A549 (cell line): ENCODE measurements at regions not wholly inside any gene's neighbourhood (a gene's known extent, or its start where the extent isn't known, plus 50 kb on each side); places are given as distances from the start of the nearest gene placed in this dataset.
"Not testable (repeated sequence)": the region's sequence is repeated elsewhere in the genome, so short reads cannot be mapped to it uniquely, and the experiment has no call there.

Experiments used
- ATAC-seq, 2 experiments: fragments of 200-7000 bp in 1 of 2; fragments of >200 bp in 1 of 2; cut with Nextera tagmentation in 1 of 2; cut with Tn5 transposase in 1 of 2; 3 replicates each; pipeline versions ENCODE4 v1.8.0 to v1.9.1; 2018 to 2020; ENCODE audit warnings: mild to moderate bottlenecking in 1 of 2, moderate library complexity in 1 of 2
- CTCF ChIA-PET: fragments of 300-600 bp; sonication (Branson Sonifier 250); formaldehyde crosslinking; extraction: SDS; loops from one replicate; lab custom pipeline; 2021; ENCODE audit warnings: antibody characterized with exemption, inconsistent platforms; lab: Yijun Ruan, JAX
- POLR2A ChIA-PET: fragments of 350-600 bp; formaldehyde crosslinking; extraction: SDS; loops from one replicate; lab custom pipeline; 2021; ENCODE audit warnings: antibody characterized with exemption, inconsistent platforms; lab: Yijun Ruan, JAX
- DNase-seq, 2 experiments: peaks; one replicate each; pipeline versions ENCODE4 v3.0.0 to v3.0.0-alpha.2; 2011 to 2016; ENCODE audit warnings: low read depth in 1 of 2, low spot score in 1 of 2
- FAIRE-seq: peaks from 2 replicates; lab custom pipeline; 2011; peaks lifted over from hg19 to GRCh38; lab: Jason Lieb, UNC
- H3K27ac ChIP-seq, 2 experiments: fragments of >200 bp; sonication (Bioruptor Twin); formaldehyde crosslinking; 3 replicates each; pipeline ENCODE4 v1.5.1; 2016 to 2017
- H3K4me1 ChIP-seq: fragments of >200 bp; sonication (Bioruptor Twin); formaldehyde crosslinking; 3 replicates; pipeline ENCODE4 v1.6.1; 2016
- H3K4me2 ChIP-seq: fragments of >200 bp; sonication (Bioruptor Twin); formaldehyde crosslinking; 3 replicates; pipeline ENCODE4 v1.6.1; 2016
- H3K4me3 ChIP-seq: fragments of >200 bp; sonication (Bioruptor Twin); formaldehyde crosslinking; 3 replicates; pipeline ENCODE4 v1.5.1; 2016
- H3K9me3 ChIP-seq: fragments of >200 bp; sonication (Bioruptor Twin); formaldehyde crosslinking; 3 replicates; pipeline ENCODE4 v1.6.1; 2016
- CBX2 ChIP-seq: fragments of 200-600 bp; sonication (generic); IDR thresholded peaks from 2 replicates; pipeline ENCODE4 v1.6.1; 2016; ENCODE audit warnings: low read depth, mild to moderate bottlenecking, borderline replicate concordance
- EP300 ChIP-seq, 2 experiments: fragments of >200 bp; sonication (Bioruptor Twin); formaldehyde crosslinking; IDR thresholded peaks; 2 replicates in 1 of 2; 3 replicates in 1 of 2; pipeline ENCODE4 v1.6.1; 2016 to 2017
- ESRRA ChIP-seq: fragments of 150-350 bp; IDR thresholded peaks from 2 replicates; pipeline ENCODE4 v1.6.1; 2014; ENCODE audit warnings: mild to moderate bottlenecking, low read length, borderline replicate concordance
- FOSL2 ChIP-seq, 2 experiments: fragments of 450-650 bp in 1 of 2; fragments of >200 bp in 1 of 2; sonication (Bioruptor Twin) in 1 of 2; formaldehyde crosslinking; IDR thresholded peaks; 2 replicates each; pipeline versions ENCODE4 v1.5.0 to v1.6.1; 2016 to 2020; ENCODE audit warnings: mild to moderate bottlenecking in 1 of 2, moderate library complexity in 1 of 2
- HEYL ChIP-seq: fragments of 250-450 bp; sonication (Bioruptor Pico); IDR thresholded peaks from 2 replicates; pipeline ENCODE4 v1.8.0; 2021; ENCODE audit warnings: mild to moderate bottlenecking, moderate library complexity
- HOXA7 ChIP-seq: fragments of 250-450 bp; sonication (Bioruptor Pico); IDR thresholded peaks from 2 replicates; pipeline ENCODE4 v1.5.0; 2020; ENCODE audit warnings: mild to moderate bottlenecking, moderate library complexity
- JUNB ChIP-seq: fragments of >200 bp; sonication (Bioruptor Twin); formaldehyde crosslinking; IDR thresholded peaks from 2 replicates; pipeline ENCODE4 v1.6.1; 2016
- PBX3 ChIP-seq: IDR thresholded peaks from 2 replicates; pipeline ENCODE4 v1.6.1; 2012
- PHF8 ChIP-seq: fragments of 200-600 bp; sonication (generic); IDR thresholded peaks from 2 replicates; pipeline ENCODE4 v1.6.1; 2016; ENCODE audit warnings: low read depth, mild to moderate bottlenecking, antibody characterized with exemption, moderate library complexity, borderline replicate concordance
- RAD21 ChIP-seq, 2 experiments: fragments of >200 bp in 1 of 2; sonication (Bioruptor Twin) in 1 of 2; formaldehyde crosslinking in 1 of 2; IDR thresholded peaks in 1 of 2; conservative IDR thresholded peaks in 1 of 2; 2 replicates in 1 of 2; 3 replicates in 1 of 2; pipeline ENCODE4 v1.6.1; 2012 to 2018; ENCODE audit warnings: inconsistent platforms in 1 of 2
- SMC3 ChIP-seq: fragments of >200 bp; sonication (Bioruptor Twin); formaldehyde crosslinking; IDR thresholded peaks from 3 replicates; pipeline ENCODE4 v1.6.1; 2018; ENCODE audit warnings: inconsistent platforms
- TFCP2L1 ChIP-seq: fragments of 250-450 bp; sonication (Bioruptor Pico); IDR thresholded peaks from 2 replicates; pipeline ENCODE4 v1.5.0; 2021; ENCODE audit warnings: mild to moderate bottlenecking
- TP53 ChIP-seq: fragments of 250-450 bp; sonication (Bioruptor Pico); IDR thresholded peaks from 2 replicates; pipeline ENCODE4 v1.5.0; 2021; ENCODE audit warnings: mild to moderate bottlenecking, moderate library complexity
- USF2 ChIP-seq: fragments of 450-650 bp; IDR thresholded peaks from 2 replicates; pipeline ENCODE4 v1.6.1; 2014; ENCODE audit warnings: antibody characterized with exemption
- WGBS: methylation state at CpG from one replicate; pipeline ENCODE4 v1.1.6; 2017; ENCODE audit errors: missing lambda C conversion rate; 5-methylcytosine and 5-hydroxymethylcytosine counted together

- CTCF ChIA-PET, result interaction anchor here (0.5 to 3.6 kb wide), 31 partner anchors 12 to 896 kb away, joined by 3 to 83 read pairs (median 6); partner anchors contain the start of gene RASSF10
- Histone ChIP-seq H3K4me2 (no peak overlapping the region), H3K9me3 (peaks cover 15% of the 10 kb centered on the region; the same call in 1 of the 3 replicates), H3K4me3 (no peak overlapping the region), H3K27ac (peak overlapping the region in 1 of 2 experiments; percentile 20; a peak in 1 of 6 replicates), H3K4me1 (peaks cover 6% of the 10 kb centered on the region)
- FAIRE-seq (no peak), ATAC-seq (no peak), DNase-seq (no peak)
- POLR2A ChIA-PET, result no interaction called here
- TF ChIP-seq ESRRA, result no peak
- 59% methylated on average over 9 of the region's 9 CpGs for WGBS
Observed at GRCh38 chr11:13184295-13184794, 93.2 kb upstream of the BMAL1 start.

GRCh38 chr11:13188179-13188578 lies 89.4 kb upstream of the BMAL1 start:
- no peak overlapping the region for H3K27ac ChIP-seq
- TF ChIP-seq PHF8 (no peak), RAD21 (conservative IDR thresholded peaks at IDR 0.05 in 1 of 2, IDR thresholded peaks at IDR 0.05 in 1 of 2) (no peak), SMC3 (no peak), USF2 (no peak), TP53 (CRISPR knock-in tag) (no peak), CBX2 (no peak), EP300 (IDR thresholded peaks at IDR 0.05) (no peak), HEYL (CRISPR knock-in tag) (no peak), HOXA7 (no peak)
- no peaks in the 10 kb centered on the region for H3K4me1 ChIP-seq
- H3K4me2 ChIP-seq, result no peak overlapping the region
- ATAC-seq (no peak), DNase-seq (no peak), FAIRE-seq (no peak)
- CTCF ChIA-PET, result no interaction called here
- no peak overlapping the region for H3K4me3 ChIP-seq
- peaks cover 33% of the 10 kb centered on the region; the same call in 2 of the 3 replicates for H3K9me3 ChIP-seq
- POLR2A ChIA-PET, result no interaction called here

GRCh38 chr11:13189561-13190426 lies 87.8 kb upstream of the BMAL1 start:
- POLR2A ChIA-PET, result no interaction called here
- no peak for FAIRE-seq
- Histone ChIP-seq H3K9me3 (peaks cover 33% of the 10 kb centered on the region; the same call in 2 of the 3 replicates), H3K27ac (no peak overlapping the region), H3K4me1 (no peaks in the 10 kb centered on the region), H3K4me2 (no peak overlapping the region), H3K4me3 (no peak overlapping the region)
- CTCF ChIA-PET, result interaction anchor here (0.6 to 4.1 kb wide), 10 partner anchors 9 to 901 kb away, joined by 3 to 32 read pairs (median 5); no protein-coding TSS in a partner anchor
- no peak for ATAC-seq
- no peak for TF ChIP-seq PBX3
- no peak for TF ChIP-seq FOSL2 (IDR thresholded peaks at IDR 0.05)
- peak; percentile 52; the same call in 1 of the 2 replicates for TF ChIP-seq FOSL2 (CRISPR knock-in tag; IDR thresholded peaks at IDR 0.05)
- DNase-seq, result no peak
- 44% methylated on average over 4 of the region's 4 CpGs for WGBS

- no peak overlapping the region for H3K4me3 ChIP-seq
- DNase-seq (no peak), FAIRE-seq (no peak), ATAC-seq (no peak)
- POLR2A ChIA-PET, result no interaction called here
- no peak overlapping the region for H3K27ac ChIP-seq
- CTCF ChIA-PET, result no interaction called here
- H3K4me1 ChIP-seq, result no peaks in the 10 kb centered on the region
- peaks cover 45% of the 10 kb centered on the region for H3K9me3 ChIP-seq
- TF ChIP-seq TFCP2L1 (no peak), ESRRA (no peak), JUNB (no peak), RAD21 (conservative IDR thresholded peaks at IDR 0.05 in 1 of 2, IDR thresholded peaks at IDR 0.05 in 1 of 2) (no peak)
- H3K4me2 ChIP-seq, result no peak overlapping the region
- WGBS, result 67% methylated on average over 4 of the region's 4 CpGs
Observed at GRCh38 chr11:13193613-13194012, 84.0 kb upstream of the BMAL1 start.

GRCh38 chr11:13197374-13197773 lies 80.2 kb upstream of the BMAL1 start:
- ATAC-seq, DNase-seq, POLR2A ChIA-PET, H3K4me1 ChIP-seq, FAIRE-seq, H3K4me3 ChIP-seq, H3K4me2 ChIP-seq, H3K27ac ChIP-seq: not testable (repeated sequence)
- H3K9me3 ChIP-seq, result peaks cover 40% of the 10 kb centered on the region
- CTCF ChIA-PET, result interaction anchor here (0.9 to 3.3 kb wide), 5 partner anchors 9 to 233 kb away, joined by 5 to 20 read pairs (median 12); no protein-coding TSS in a partner anchor
- 0% methylated on average over 1 of the region's 1 CpG for WGBS
